ENCODE measurements at regions not wholly inside any gene's neighbourhood (a gene's known extent, or its start where the extent isn't known, plus 50 kb on each side); places are given as distances from the start of the nearest gene placed in this dataset.

- Mint-ChIP-seq H3K4me1 (ENCODE audit: low read depth) (no peaks in the 10 kb centered on the region), H3K27me3 (no peaks in the 10 kb centered on the region), H3K4me3 (no peak overlapping the region), H3K27ac (no peak overlapping the region), H3K9me3 (no peaks in the 10 kb centered on the region), H3K36me3 (ENCODE audit: low read depth) (no peaks in the 10 kb centered on the region)
- CTCF ChIA-PET = no interaction called here
- no peak for ATAC-seq
- intact Hi-C loops (cut with micrococcal nuclease) = no loop called here
- POLR2A ChIA-PET = no interaction called here
- no peak for TF ChIP-seq CTCF (IDR thresholded peaks at IDR 0.05)
- DNase-seq = no peak
Measured at GRCh38 chr2:66673286-66673685, 238.4 kb downstream of the MEIS1 start.

GRCh38 chr2:66674087-66674486 is 239.2 kb downstream of the MEIS1 start:
- Mint-ChIP-seq H3K4me1 (ENCODE audit: low read depth) (no peaks in the 10 kb centered on the region), H3K27ac (no peak overlapping the region), H3K36me3 (ENCODE audit: low read depth) (no peaks in the 10 kb centered on the region), H3K9me3 (no peaks in the 10 kb centered on the region), H3K27me3 (no peaks in the 10 kb centered on the region), H3K4me3 (no peak overlapping the region)
- ATAC-seq = no peak
- POLR2A ChIA-PET = no interaction called here
- no peak for DNase-seq
- CTCF ChIA-PET = no interaction called here
- intact Hi-C loops (cut with micrococcal nuclease) = no loop called here
- no peak for TF ChIP-seq CTCF (IDR thresholded peaks at IDR 0.05)

- H3K9me3 Mint-ChIP-seq = no peaks in the 10 kb centered on the region
- CTCF ChIA-PET = no interaction called here
Measured at GRCh38 chr2:66675591-66675990, 240.7 kb downstream of the MEIS1 start.

GRCh38 chr2:66679442-66679841 is 244.5 kb downstream of the MEIS1 start:
- CTCF ChIA-PET = no interaction called here
- Mint-ChIP-seq H3K4me3 (no peak overlapping the region), H3K9me3 (no peaks in the 10 kb centered on the region)

More at GRCh38 chr2:66675591-66675990, 240.7 kb downstream of the MEIS1 start:
- POLR2A ChIA-PET = no interaction called here
- intact Hi-C loops (cut with micrococcal nuclease) = no loop called here
- DNase-seq (no peak), ATAC-seq (no peak)
- Mint-ChIP-seq H3K36me3 (ENCODE audit: low read depth) (no peaks in the 10 kb centered on the region), H3K4me3 (no peak overlapping the region), H3K27ac (no peak overlapping the region), H3K4me1 (ENCODE audit: low read depth) (no peaks in the 10 kb centered on the region), H3K27me3 (no peaks in the 10 kb centered on the region)
- TF ChIP-seq CTCF (IDR thresholded peaks at IDR 0.05) = no peak

GRCh38 chr2:66682476-66682875 is 247.6 kb downstream of the MEIS1 start:
- no peaks in the 10 kb centered on the region for H3K4me1 Mint-ChIP-seq (ENCODE audit: low read depth)
- no peaks in the 10 kb centered on the region for H3K27me3 Mint-ChIP-seq
- POLR2A ChIA-PET = no interaction called here
- H3K27ac Mint-ChIP-seq = no peak overlapping the region
- H3K9me3 Mint-ChIP-seq = no peaks in the 10 kb centered on the region
- no peak for DNase-seq
- H3K36me3 Mint-ChIP-seq (ENCODE audit: low read depth) = no peaks in the 10 kb centered on the region
- CTCF ChIA-PET = no interaction called here
- no peak for ATAC-seq
- intact Hi-C loops (cut with micrococcal nuclease) = no loop called here
- no peak for TF ChIP-seq CTCF (IDR thresholded peaks at IDR 0.05)
- no peak overlapping the region for H3K4me3 Mint-ChIP-seq

More at GRCh38 chr2:66679442-66679841, 244.5 kb downstream of the MEIS1 start:
- Mint-ChIP-seq H3K4me1 (ENCODE audit: low read depth) (no peaks in the 10 kb centered on the region), H3K27ac (no peak overlapping the region), H3K27me3 (no peaks in the 10 kb centered on the region), H3K36me3 (ENCODE audit: low read depth) (no peaks in the 10 kb centered on the region)
- no peak for ATAC-seq
- no peak for DNase-seq
- POLR2A ChIA-PET = no interaction called here
- intact Hi-C loops (cut with micrococcal nuclease) = no loop called here
- TF ChIP-seq CTCF (IDR thresholded peaks at IDR 0.05) = no peak

Data from activated CD8-positive, alpha-beta T cell treated with anti-CD3 and anti-CD28 coated beads for 36 hours (primary cell).